PFSK-1 (cell line): ENCODE measurements at regions not wholly inside any gene's neighbourhood (a gene's known extent, or its start where the extent isn't known, plus 50 kb on each side); places are given as distances from the start of the nearest gene placed in this dataset.

Experiments
- FOXP2 ChIP-seq: optimal IDR thresholded peaks from 2 replicates; pipeline ENCODE3; 2011; ENCODE audit warnings: borderline replicate concordance, control low read depth, inconsistent platforms; ENCODE audit not compliant: insufficient read depth; ENCODE audit errors: extremely low read length, extremely low read depth
- POLR2AphosphoS5 ChIP-seq: IDR thresholded peaks from 2 replicates; pipeline ENCODE4 v1.6.1; 2012; ENCODE audit warnings: low read depth, mild to moderate bottlenecking, control low read depth, low read length, moderate library complexity
- REST ChIP-seq, 2 experiments: IDR thresholded peaks; 2 replicates each; pipeline versions ENCODE4 v1.6.1 to v1.8.0; 2011 to 2012; ENCODE audit warnings: low read depth in 2 of 2, low read length in 2 of 2, control low read depth in 1 of 2, inconsistent platforms in 1 of 2, mild to moderate bottlenecking in 1 of 2, moderate library complexity in 1 of 2; ENCODE audit not compliant: insufficient read depth in 1 of 2
- SIN3A ChIP-seq: IDR thresholded peaks from 2 replicates; pipeline ENCODE4 v1.6.1; 2012; ENCODE audit warnings: mild to moderate bottlenecking, low read length, moderate library complexity, borderline replicate concordance; ENCODE audit not compliant: insufficient read depth
- TAF1 ChIP-seq: IDR thresholded peaks from 2 replicates; pipeline ENCODE4 v1.6.1; 2012; ENCODE audit warnings: low read length, control low read depth, borderline replicate concordance; ENCODE audit not compliant: insufficient read depth

GRCh38 chr5:166880456-166880855 is 1411.0 kb upstream of the WWC1 start:
- no peak for TF ChIP-seq REST (IDR thresholded peaks at IDR 0.05; ENCODE audit: insufficient read depth in 1 of 2, low read depth in 2 of 2, low read length in 2 of 2)
- TF ChIP-seq SIN3A: no peak
- TF ChIP-seq POLR2AphosphoS5: no peak
- TF ChIP-seq FOXP2: no peak
- TF ChIP-seq TAF1: no peak

- TF ChIP-seq REST (IDR thresholded peaks at IDR 0.05; ENCODE audit: insufficient read depth in 1 of 2, low read depth in 2 of 2, low read length in 2 of 2): no peak
- no peak for TF ChIP-seq POLR2AphosphoS5
- TF ChIP-seq SIN3A: no peak
- TF ChIP-seq FOXP2: no peak
- TF ChIP-seq TAF1: no peak
Measured at GRCh38 chr5:166881802-166882201, 1409.6 kb upstream of the WWC1 start.

GRCh38 chr5:166883016-166883415 is 1408.4 kb upstream of the WWC1 start:
- TF ChIP-seq POLR2AphosphoS5 (no peak), TAF1 (no peak), SIN3A (no peak), FOXP2 (no peak), REST (IDR thresholded peaks at IDR 0.05; ENCODE audit: insufficient read depth in 1 of 2, low read depth in 2 of 2, low read length in 2 of 2) (no peak)

- TF ChIP-seq FOXP2: no peak
- no peak for TF ChIP-seq SIN3A
- no peak for TF ChIP-seq POLR2AphosphoS5
- TF ChIP-seq REST (IDR thresholded peaks at IDR 0.05; ENCODE audit: insufficient read depth in 1 of 2, low read depth in 2 of 2, low read length in 2 of 2): no peak
- TF ChIP-seq TAF1: no peak
Measured at GRCh38 chr5:166898166-166898565, 1393.3 kb upstream of the WWC1 start.

- TF ChIP-seq TAF1: no peak
- TF ChIP-seq SIN3A: no peak
- no peak for TF ChIP-seq POLR2AphosphoS5
- no peak for TF ChIP-seq FOXP2
- no peak for TF ChIP-seq REST (IDR thresholded peaks at IDR 0.05; ENCODE audit: insufficient read depth in 1 of 2, low read depth in 2 of 2, low read length in 2 of 2)
Measured at GRCh38 chr5:166899343-166899742, 1392.1 kb upstream of the WWC1 start.
